GM12878 (cell line): ENCODE measurements at regions not wholly inside any gene's neighbourhood (a gene's known extent, or its start where the extent isn't known, plus 50 kb on each side); places are given as distances from the start of the nearest gene placed in this dataset.

ENCODE experiments used
- CEBPB ChIP-seq, 2 experiments: fragments of 150-350 bp in 1 of 2; IDR thresholded peaks; 2 replicates each; pipeline ENCODE4 v1.6.1; 2012 to 2014; ENCODE audit warnings: low read depth in 2 of 2, low read length in 2 of 2, borderline replicate concordance in 1 of 2, inconsistent platforms in 1 of 2
- CREB1 ChIP-seq: IDR thresholded peaks from 2 replicates; pipeline ENCODE4 v1.6.1; 2012; ENCODE audit warnings: low read depth, mild to moderate bottlenecking, inconsistent platforms
- EP300 ChIP-seq, 2 experiments: fragments of 150-350 bp in 1 of 2; IDR thresholded peaks; 2 replicates each; pipeline ENCODE4 v1.6.1; 2011 to 2012; ENCODE audit warnings: low read depth in 2 of 2, low read length in 2 of 2, borderline replicate concordance in 1 of 2, improper control_type of control experiment in 1 of 2, inconsistent platforms in 1 of 2; ENCODE audit not compliant: control insufficient read depth in 1 of 2
- HDAC6 ChIP-seq: fragments of 200-600 bp; sonication (generic); IDR thresholded peaks from one replicate; pipeline ENCODE4 v1.8.0; 2017; ENCODE audit warnings: antibody characterized with exemption; ENCODE audit not compliant: unreplicated experiment
- HDGF ChIP-seq: fragments of 450-650 bp; IDR thresholded peaks from 2 replicates; pipeline ENCODE4 v1.6.1; 2016; ENCODE audit warnings: antibody characterized with exemption
- KLF5 ChIP-seq: fragments of 450-650 bp; IDR thresholded peaks from 2 replicates; pipeline ENCODE4 v1.6.1; 2014; ENCODE audit warnings: mild to moderate bottlenecking; ENCODE audit not compliant: partially characterized antibody
- RAD21 ChIP-seq: IDR thresholded peaks from 2 replicates; pipeline ENCODE4 v1.6.1; 2011; ENCODE audit warnings: mild to moderate bottlenecking, low read depth, low read length, moderate library complexity; ENCODE audit not compliant: insufficient read depth
- REST ChIP-seq: IDR thresholded peaks from 2 replicates; pipeline ENCODE4 v1.6.1; 2012; ENCODE audit warnings: mild to moderate bottlenecking, low read depth, low read length
- SIN3A ChIP-seq: IDR thresholded peaks from 2 replicates; pipeline ENCODE4 v1.6.1; 2012; ENCODE audit warnings: low read depth, low read length, improper control_type of control experiment
- TF ChIP-seq, protein P1 (sequence below), 3 experiments: IDR thresholded peaks in 2 of 3; conservative IDR thresholded peaks in 1 of 3; 2 replicates each; pipeline ENCODE4 v1.5.1; 2011; ENCODE audit warnings: low read depth in 3 of 3, low read length in 3 of 3, mild to moderate bottlenecking in 3 of 3, control low read depth in 2 of 3, moderate library complexity in 2 of 3, inconsistent platforms in 1 of 3, mixed read lengths in 1 of 3; ENCODE audit not compliant: control insufficient read depth in 2 of 3, insufficient read depth in 1 of 3; ENCODE audit errors: extremely low read depth in 1 of 3
- TF ChIP-seq, protein P2 (sequence below): fragments of 450-650 bp; IDR thresholded peaks from 2 replicates; pipeline ENCODE4 v1.6.1; 2016; ENCODE audit warnings: mild to moderate bottlenecking

DNA sequence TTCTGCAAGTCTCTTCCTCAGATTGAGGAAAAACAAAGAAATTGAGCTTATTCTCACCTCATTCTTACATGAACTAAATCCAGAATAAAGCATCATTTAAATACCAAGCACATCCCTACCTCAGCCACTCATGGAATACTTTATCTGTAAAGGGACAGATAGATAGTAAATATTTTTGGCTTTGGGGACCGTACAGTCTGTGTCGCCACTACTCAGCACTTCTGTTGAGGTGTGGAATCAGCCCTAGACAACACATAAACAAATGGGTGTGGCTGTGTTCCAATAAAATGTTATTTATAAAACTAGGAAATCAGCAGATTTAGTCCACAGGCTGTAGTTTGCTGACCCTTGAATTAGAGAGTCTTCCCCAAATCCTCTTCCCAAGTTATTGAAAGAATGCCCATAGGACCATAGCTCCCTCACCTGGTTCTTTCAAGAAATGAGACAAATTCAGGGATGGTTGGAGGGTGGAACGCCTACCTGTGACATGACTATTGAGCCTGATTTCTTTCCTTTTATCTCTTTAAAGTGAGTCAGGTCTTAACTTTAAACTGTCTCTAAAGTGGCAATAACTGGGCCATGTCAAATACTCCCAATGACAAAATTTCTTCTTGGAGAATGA is 878.5 kb downstream of the USP25 start:
- TF ChIP-seq HDGF (no peak), EP300 (IDR thresholded peaks at IDR 0.05; ENCODE audit: borderline replicate concordance in 1 of 2, control insufficient read depth in 1 of 2, low read depth in 2 of 2, low read length in 2 of 2) (no peak), REST (no peak), KLF5 (no peak), RAD21 (no peak), SIN3A (no peak), HDAC6 (no peak), CREB1 (no peak), CEBPB (IDR thresholded peaks at IDR 0.05; ENCODE audit: borderline replicate concordance in 1 of 2, low read depth in 2 of 2, low read length in 2 of 2) (no peak)
- TF ChIP-seq, protein P1, sequence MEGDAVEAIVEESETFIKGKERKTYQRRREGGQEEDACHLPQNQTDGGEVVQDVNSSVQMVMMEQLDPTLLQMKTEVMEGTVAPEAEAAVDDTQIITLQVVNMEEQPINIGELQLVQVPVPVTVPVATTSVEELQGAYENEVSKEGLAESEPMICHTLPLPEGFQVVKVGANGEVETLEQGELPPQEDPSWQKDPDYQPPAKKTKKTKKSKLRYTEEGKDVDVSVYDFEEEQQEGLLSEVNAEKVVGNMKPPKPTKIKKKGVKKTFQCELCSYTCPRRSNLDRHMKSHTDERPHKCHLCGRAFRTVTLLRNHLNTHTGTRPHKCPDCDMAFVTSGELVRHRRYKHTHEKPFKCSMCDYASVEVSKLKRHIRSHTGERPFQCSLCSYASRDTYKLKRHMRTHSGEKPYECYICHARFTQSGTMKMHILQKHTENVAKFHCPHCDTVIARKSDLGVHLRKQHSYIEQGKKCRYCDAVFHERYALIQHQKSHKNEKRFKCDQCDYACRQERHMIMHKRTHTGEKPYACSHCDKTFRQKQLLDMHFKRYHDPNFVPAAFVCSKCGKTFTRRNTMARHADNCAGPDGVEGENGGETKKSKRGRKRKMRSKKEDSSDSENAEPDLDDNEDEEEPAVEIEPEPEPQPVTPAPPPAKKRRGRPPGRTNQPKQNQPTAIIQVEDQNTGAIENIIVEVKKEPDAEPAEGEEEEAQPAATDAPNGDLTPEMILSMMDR (IDR thresholded peaks at IDR 0.05 in 2 of 3, conservative IDR thresholded peaks at IDR 0.05 in 1 of 3; ENCODE audit: control insufficient read depth in 2 of 3, extremely low read depth in 1 of 3, insufficient read depth in 1 of 3, low read depth in 3 of 3, low read length in 3 of 3), result no peak
- TF ChIP-seq, protein P2, sequence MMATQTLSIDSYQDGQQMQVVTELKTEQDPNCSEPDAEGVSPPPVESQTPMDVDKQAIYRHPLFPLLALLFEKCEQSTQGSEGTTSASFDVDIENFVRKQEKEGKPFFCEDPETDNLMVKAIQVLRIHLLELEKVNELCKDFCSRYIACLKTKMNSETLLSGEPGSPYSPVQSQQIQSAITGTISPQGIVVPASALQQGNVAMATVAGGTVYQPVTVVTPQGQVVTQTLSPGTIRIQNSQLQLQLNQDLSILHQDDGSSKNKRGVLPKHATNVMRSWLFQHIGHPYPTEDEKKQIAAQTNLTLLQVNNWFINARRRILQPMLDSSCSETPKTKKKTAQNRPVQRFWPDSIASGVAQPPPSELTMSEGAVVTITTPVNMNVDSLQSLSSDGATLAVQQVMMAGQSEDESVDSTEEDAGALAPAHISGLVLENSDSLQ, result no peak
